Sigmoid colon (tissue), 6 donors: ENCODE measurements at regions not wholly inside any gene's neighbourhood (a gene's known extent, or its start where the extent isn't known, plus 50 kb on each side); places are given as distances from the start of the nearest gene placed in this dataset.

Source experiments
- DNase-seq: peaks from one replicate; pipeline ENCODE4 v3.0.0-alpha.2; 2019
- H3K27ac ChIP-seq, 4 donors: fragments of 200-600 bp; sonication (generic); one replicate each; pipeline ENCODE4 v1.5.1; 2016 to 2019; ENCODE audit warnings: mild to moderate bottlenecking in 1 of 4
- H3K27me3 ChIP-seq, 3 donors: fragments of 200-600 bp; sonication (generic); one replicate each; pipeline ENCODE4 v1.5.1; 2019; ENCODE audit warnings: mild to moderate bottlenecking in 1 of 3
- H3K36me3 ChIP-seq, 4 donors: fragments of 200-600 bp; sonication (generic); one replicate each; pipeline ENCODE4 v1.5.1; 2016 to 2019
- H3K4me1 ChIP-seq, 4 donors: fragments of 200-600 bp; sonication (generic); one replicate each; pipeline ENCODE4 v1.5.1; 2017 to 2019
- H3K4me3 ChIP-seq, 4 donors: fragments of 200-600 bp; sonication (generic); one replicate each; pipeline ENCODE4 v1.5.1; 2017 to 2019; ENCODE audit warnings: mild to moderate bottlenecking in 2 of 4, moderate library complexity in 1 of 4
- H3K9me3 ChIP-seq, 4 donors: fragments of 200-600 bp in 3 of 4; sonication (generic) in 3 of 4; one replicate each; pipeline versions ENCODE4 v1.5.1 to v1.6.1; 2013 to 2019
- CTCF ChIP-seq, 4 experiments: fragments of 450-650 bp in 3 of 4; fragments of 200-600 bp in 1 of 4; IDR thresholded peaks; one replicate each; pipeline ENCODE4 v1.5.1; 2016 to 2019; ENCODE audit warnings: antibody characterized with exemption in 4 of 4, mild to moderate bottlenecking in 3 of 4, moderate library complexity in 2 of 4
- EP300 ChIP-seq, 4 donors: sonication (generic); formaldehyde crosslinking; IDR thresholded peaks; one replicate each; pipeline ENCODE4 v1.6.1; 2017; ENCODE audit warnings: antibody characterized with exemption in 4 of 4
- POLR2A ChIP-seq, 2 donors: fragments of 450-650 bp; IDR thresholded peaks; one replicate each; pipeline ENCODE4 v1.6.1; 2016; ENCODE audit warnings: antibody characterized with exemption in 2 of 2, mild to moderate bottlenecking in 2 of 2, moderate library complexity in 2 of 2
- POLR2AphosphoS5 ChIP-seq, 4 donors: sonication (generic); formaldehyde crosslinking; IDR thresholded peaks; one replicate each; pipeline ENCODE4 v1.6.1; 2017; ENCODE audit warnings: antibody characterized with exemption in 4 of 4
- WGBS, 2 donors: extraction: QIAGEN DNeasy Blood & Tissue Kit; methylation state at CpG; one replicate each; pipeline ENCODE4 v1.1.7; 2013; 5-methylcytosine and 5-hydroxymethylcytosine counted together
- intact Hi-C: fragments of 100-400 bp; cut with DNase I; formaldehyde crosslinking; loops from one replicate; pipeline ENCODE4 v1.15.1; 2023
- donor health status: healthy with polysubstance abuse.
- donor health status: healthy.

- Histone ChIP-seq H3K27ac (no peak overlapping the region), H3K4me1 (no peaks in the 10 kb centered on the region), H3K36me3 (no peaks in the 10 kb centered on the region), H3K9me3 (no peaks in the 10 kb centered on the region), H3K4me3 (no peak overlapping the region), H3K27me3 (no peaks in the 10 kb centered on the region)
- 87 to 91% methylated on average over 11 of the region's 11 CpGs for WGBS, 2 donors
- intact Hi-C loops = no loop called here
- no peak for DNase-seq
- TF ChIP-seq POLR2AphosphoS5 (IDR thresholded peaks at IDR 0.05) (no peak), POLR2A (IDR thresholded peaks at IDR 0.05) (no peak), CTCF (IDR thresholded peaks at IDR 0.05) (no peak), EP300 (IDR thresholded peaks at IDR 0.05) (no peak)
Observed at GRCh38 chr10:3551761-3552160, 233.2 kb downstream of the KLF6 start.

GRCh38 chr10:3549118-3549517, 235.9 kb downstream of the KLF6 start:
- TF ChIP-seq POLR2AphosphoS5 (IDR thresholded peaks at IDR 0.05) = no peak
- no peak for TF ChIP-seq EP300 (IDR thresholded peaks at IDR 0.05)
- no peak for TF ChIP-seq CTCF (IDR thresholded peaks at IDR 0.05)
- TF ChIP-seq POLR2A (IDR thresholded peaks at IDR 0.05) = no peak
- 65 to 79% methylated on average over 4 of the region's 4 CpGs for WGBS, 2 donors
- no peak overlapping the region for H3K27ac ChIP-seq

GRCh38 chr10:3548702-3549101, 236.3 kb downstream of the KLF6 start:
- WGBS, 2 donors = 97% methylated on average over 1 of the region's 1 CpG
- H3K4me1 ChIP-seq = no peaks in the 10 kb centered on the region
- intact Hi-C loops = no loop called here
- no peaks in the 10 kb centered on the region for H3K36me3 ChIP-seq
- H3K4me3 ChIP-seq = no peak overlapping the region
- peak overlapping the region in 1 of 4 donors; percentile 4 for H3K27ac ChIP-seq
- no peak for DNase-seq
- H3K9me3 ChIP-seq = no peaks in the 10 kb centered on the region
- no peak for TF ChIP-seq CTCF (IDR thresholded peaks at IDR 0.05)
- no peak for TF ChIP-seq POLR2A (IDR thresholded peaks at IDR 0.05)
- no peak for TF ChIP-seq POLR2AphosphoS5 (IDR thresholded peaks at IDR 0.05)
- no peak for TF ChIP-seq EP300 (IDR thresholded peaks at IDR 0.05)
- H3K27me3 ChIP-seq = no peaks in the 10 kb centered on the region

More at GRCh38 chr10:3549118-3549517, 235.9 kb downstream of the KLF6 start:
- Histone ChIP-seq H3K36me3 (no peaks in the 10 kb centered on the region), H3K4me1 (no peaks in the 10 kb centered on the region), H3K4me3 (no peak overlapping the region), H3K27me3 (no peaks in the 10 kb centered on the region), H3K9me3 (no peaks in the 10 kb centered on the region)
- no peak for DNase-seq
- intact Hi-C loops = no loop called here

- peak overlapping the region in 1 of 4 donors; percentile 4 for H3K27ac ChIP-seq
- TF ChIP-seq POLR2AphosphoS5 (IDR thresholded peaks at IDR 0.05) (no peak), POLR2A (IDR thresholded peaks at IDR 0.05) (no peak), EP300 (IDR thresholded peaks at IDR 0.05) (no peak), CTCF (IDR thresholded peaks at IDR 0.05) (no peak)
- WGBS, 2 donors = 71 to 88% methylated on average over 7 of the region's 7 CpGs
- no peak for DNase-seq
- H3K4me1 ChIP-seq = no peaks in the 10 kb centered on the region
- intact Hi-C loops = no loop called here
- H3K36me3 ChIP-seq = no peaks in the 10 kb centered on the region
- H3K9me3 ChIP-seq = no peaks in the 10 kb centered on the region
- no peak overlapping the region for H3K4me3 ChIP-seq
- H3K27me3 ChIP-seq = no peaks in the 10 kb centered on the region
Observed at GRCh38 chr10:3548076-3548475, 236.9 kb downstream of the KLF6 start.

DNA sequence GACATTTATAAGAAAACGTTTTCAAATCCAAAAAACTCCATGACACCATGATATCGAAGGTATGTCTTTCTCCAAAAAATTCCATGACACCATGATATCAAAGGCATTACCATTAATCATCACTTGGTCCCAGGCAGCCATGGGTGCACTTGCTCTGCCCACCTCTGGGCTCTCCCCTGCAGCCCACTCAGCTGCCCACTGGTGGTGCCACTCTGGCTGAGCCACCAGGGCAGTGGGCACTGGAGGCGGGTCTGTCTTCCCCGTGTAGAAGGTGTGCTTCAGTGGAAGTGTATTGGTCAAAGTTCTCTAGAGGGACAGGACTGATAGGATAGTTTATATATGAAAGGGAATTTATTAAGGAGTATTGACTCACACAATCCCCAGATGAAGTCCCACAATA, 240.4 kb downstream of the KLF6 start:
- WGBS, 2 donors = 88 to 95% methylated on average over 4 of the region's 4 CpGs
- Histone ChIP-seq H3K36me3 (no peaks in the 10 kb centered on the region), H3K4me1 (peaks cover 0 to 13% (median 5%) of the 10 kb centered on the region in 4 donors), H3K4me3 (no peak overlapping the region), H3K9me3 (no peaks in the 10 kb centered on the region), H3K27ac (no peak overlapping the region), H3K27me3 (no peaks in the 10 kb centered on the region)
- no peak for DNase-seq
- TF ChIP-seq CTCF (IDR thresholded peaks at IDR 0.05) (no peak), EP300 (IDR thresholded peaks at IDR 0.05) (no peak), POLR2A (IDR thresholded peaks at IDR 0.05) (no peak), POLR2AphosphoS5 (IDR thresholded peaks at IDR 0.05) (no peak)
- intact Hi-C loops = no loop called here
